Activated naive CD8-positive, alpha-beta T cell treated with anti-CD3 and anti-CD28 coated beads for 36 hours (primary cell): ENCODE measurements at regions not wholly inside any gene's neighbourhood (a gene's known extent, or its start where the extent isn't known, plus 50 kb on each side); places are given as distances from the start of the nearest gene placed in this dataset.
"Not testable (repeated sequence)": the region's sequence is repeated elsewhere in the genome, so short reads cannot be mapped to it uniquely, and the experiment has no call there.

ENCODE experiments used
- DNase-seq: peaks from one replicate; pipeline ENCODE4 v3.0.0; 2021
- H3K27ac Mint-ChIP-seq: one replicate; pipeline ENCODE4 v1.8.0; 2022; ENCODE audit warnings: mild to moderate bottlenecking, moderate library complexity, mixed read lengths
- H3K27me3 Mint-ChIP-seq: one replicate; pipeline ENCODE4 v1.8.0; 2022; ENCODE audit warnings: mild to moderate bottlenecking, mixed read lengths
- H3K36me3 Mint-ChIP-seq: one replicate; pipeline ENCODE4 v1.8.0; 2021; ENCODE audit warnings: mild to moderate bottlenecking, mixed read lengths
- H3K4me1 Mint-ChIP-seq: one replicate; pipeline ENCODE4 v1.8.0; 2021; ENCODE audit warnings: mixed read lengths
- H3K4me3 Mint-ChIP-seq: one replicate; pipeline ENCODE4 v1.8.0; 2022; ENCODE audit warnings: mild to moderate bottlenecking, moderate library complexity, mixed read lengths
- H3K9me3 Mint-ChIP-seq: one replicate; pipeline ENCODE4 v1.8.0; 2022; ENCODE audit warnings: mixed read lengths

DNA sequence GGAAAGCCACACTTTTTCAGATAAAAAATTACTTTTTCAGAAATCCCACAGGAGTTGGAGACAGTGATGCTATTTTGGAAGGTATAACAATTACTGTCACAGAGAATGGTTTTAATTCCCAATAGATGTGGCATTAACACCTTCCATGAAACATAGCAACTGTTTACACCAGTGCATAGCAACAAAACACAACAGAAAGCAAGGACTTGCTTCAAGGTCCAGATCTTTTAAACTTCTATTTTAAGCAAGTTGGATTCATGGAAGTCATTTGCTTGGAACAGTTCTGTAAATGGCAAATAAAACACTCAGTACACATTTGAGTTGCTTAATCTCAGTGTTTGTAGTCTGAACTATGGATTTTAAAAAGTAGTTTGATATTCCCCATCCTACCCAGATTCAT lies 385.9 kb upstream of the SPRY2 start:
- no peak overlapping the region for H3K4me3 Mint-ChIP-seq
- H3K36me3 Mint-ChIP-seq = no peaks in the 10 kb centered on the region
- DNase-seq = no peak
- no peaks in the 10 kb centered on the region for H3K27me3 Mint-ChIP-seq
- no peak overlapping the region for H3K27ac Mint-ChIP-seq
- no peaks in the 10 kb centered on the region for H3K4me1 Mint-ChIP-seq
- H3K9me3 Mint-ChIP-seq = peaks cover 2% of the 10 kb centered on the region

DNA sequence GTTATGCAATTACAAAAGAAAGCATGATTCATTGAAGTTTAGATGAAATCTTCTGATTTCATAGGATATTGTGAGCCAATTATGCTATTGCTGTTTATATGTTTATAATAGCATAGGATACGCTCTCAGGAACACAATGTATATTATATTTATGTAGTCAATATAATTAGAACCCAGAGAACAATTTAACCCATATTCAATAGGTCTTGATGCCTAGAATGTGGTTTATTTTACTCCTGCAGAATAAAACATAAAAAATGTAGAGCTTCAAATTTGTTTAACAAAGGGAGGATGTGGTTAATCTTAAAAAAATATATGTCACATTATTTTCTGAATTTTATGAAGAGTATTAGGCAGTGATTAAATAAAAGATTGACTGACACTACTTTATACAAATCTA lies 380.8 kb upstream of the SPRY2 start:
- H3K27ac Mint-ChIP-seq = no peak overlapping the region
- no peaks in the 10 kb centered on the region for H3K4me1 Mint-ChIP-seq

DNA sequence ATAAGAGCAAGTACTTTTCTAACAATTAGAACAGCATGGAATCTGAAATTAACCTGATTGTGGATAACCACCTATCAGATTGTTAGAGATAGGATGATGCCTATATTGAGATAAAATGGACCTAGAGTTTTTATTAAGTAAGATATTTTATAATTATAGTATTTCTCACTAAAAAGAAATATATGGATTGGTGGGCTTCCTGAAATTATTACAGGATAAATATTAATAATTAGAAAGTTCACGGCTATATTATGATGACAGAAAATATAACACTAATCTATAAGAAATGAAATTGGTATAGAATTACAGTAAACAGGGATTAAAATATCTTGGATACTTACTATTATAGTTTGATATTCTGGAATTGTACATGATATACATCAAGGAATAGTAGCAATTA lies 378.0 kb upstream of the SPRY2 start:
- Mint-ChIP-seq H3K4me3 (no peak overlapping the region), H3K27ac (no peak overlapping the region), H3K9me3 (no peaks in the 10 kb centered on the region), H3K4me1 (no peaks in the 10 kb centered on the region), H3K36me3 (no peaks in the 10 kb centered on the region), H3K27me3 (no peaks in the 10 kb centered on the region)
- no peak for DNase-seq

More for the DNA sequence above, 380.8 kb upstream of the SPRY2 start:
- DNase-seq = no peak
- Mint-ChIP-seq H3K36me3 (no peaks in the 10 kb centered on the region), H3K9me3 (peaks cover 2% of the 10 kb centered on the region), H3K27me3 (no peaks in the 10 kb centered on the region), H3K4me3 (no peak overlapping the region)

DNA sequence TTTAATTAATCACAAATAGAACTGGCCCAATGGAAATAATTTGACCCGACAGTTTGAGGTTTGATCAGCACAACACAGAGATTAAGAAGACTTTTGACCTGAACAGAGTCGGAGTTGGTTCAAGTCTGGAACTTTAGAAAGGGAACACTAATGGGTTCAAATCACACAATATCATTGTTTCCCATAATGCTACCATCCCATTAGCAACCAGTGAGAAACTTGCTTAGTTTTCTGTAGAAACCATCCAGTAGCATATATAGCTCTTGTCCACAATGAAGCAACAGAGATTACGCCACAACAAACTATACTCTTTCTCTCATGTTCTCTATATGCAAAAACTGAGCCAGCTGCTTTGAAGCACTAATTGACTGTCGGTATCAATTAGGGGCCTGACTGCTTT lies 376.9 kb upstream of the SPRY2 start:
- Mint-ChIP-seq H3K27me3 (no peaks in the 10 kb centered on the region), H3K4me3 (no peak overlapping the region)

DNA sequence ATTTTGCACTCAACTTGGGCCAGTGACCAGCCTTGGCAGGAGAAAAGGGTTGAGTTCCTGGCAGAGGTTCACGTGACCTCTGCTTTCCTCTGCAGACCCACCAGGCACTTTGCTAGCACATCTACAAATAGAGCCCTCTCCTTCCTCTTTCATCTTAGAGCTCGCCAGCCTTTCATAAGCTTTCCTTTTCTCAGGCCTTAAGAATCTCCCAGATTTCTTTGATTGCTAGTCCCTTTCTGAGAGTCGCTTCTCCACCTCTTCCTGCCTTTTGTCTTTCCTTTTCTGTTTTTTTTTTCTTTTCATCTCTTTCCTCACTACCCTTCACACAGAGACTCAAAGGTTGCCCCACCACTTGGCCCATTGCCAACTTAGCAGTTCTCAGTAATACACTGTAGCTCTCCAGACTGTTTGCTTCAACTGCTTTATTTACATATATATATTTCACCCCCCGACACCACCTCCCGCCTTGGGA lies 375.7 kb upstream of the SPRY2 start:
- H3K27me3 Mint-ChIP-seq = no peaks in the 10 kb centered on the region

More for the DNA sequence above, 376.9 kb upstream of the SPRY2 start:
- Mint-ChIP-seq H3K27ac (no peak overlapping the region), H3K36me3 (no peaks in the 10 kb centered on the region), H3K9me3 (peaks cover 2% of the 10 kb centered on the region), H3K4me1 (no peaks in the 10 kb centered on the region)
- DNase-seq = no peak

DNA sequence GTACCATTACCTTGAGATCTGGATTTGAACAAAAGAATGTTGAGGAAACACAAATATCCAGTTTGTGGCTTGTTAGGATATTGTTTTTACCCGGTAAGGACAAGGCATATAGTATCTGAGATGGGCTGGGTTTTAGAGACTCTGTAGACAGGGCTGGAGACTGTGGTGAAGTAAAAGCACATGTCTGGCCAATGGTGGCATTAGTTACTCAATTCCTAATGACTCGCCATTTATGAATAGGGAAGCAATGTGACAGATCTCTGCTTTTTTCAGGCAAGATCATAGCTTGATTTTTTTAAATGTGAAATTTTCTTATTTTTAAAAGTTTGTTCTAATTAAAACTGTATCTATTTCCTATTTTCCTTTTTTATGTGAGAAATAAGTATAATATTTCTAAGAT lies 371.1 kb upstream of the SPRY2 start:
- no peak overlapping the region for H3K4me3 Mint-ChIP-seq
- no peak for DNase-seq
- H3K9me3 Mint-ChIP-seq = peaks cover 2% of the 10 kb centered on the region
- no peaks in the 10 kb centered on the region for H3K4me1 Mint-ChIP-seq
- no peak overlapping the region for H3K27ac Mint-ChIP-seq
- H3K27me3 Mint-ChIP-seq = no peaks in the 10 kb centered on the region
- no peaks in the 10 kb centered on the region for H3K36me3 Mint-ChIP-seq

More for the DNA sequence above, 375.7 kb upstream of the SPRY2 start:
- H3K9me3 Mint-ChIP-seq = peaks cover 2% of the 10 kb centered on the region
- no peaks in the 10 kb centered on the region for H3K4me1 Mint-ChIP-seq
- H3K4me3 Mint-ChIP-seq = no peak overlapping the region
- DNase-seq = no peak
- H3K36me3 Mint-ChIP-seq = no peaks in the 10 kb centered on the region
- H3K27ac Mint-ChIP-seq = no peak overlapping the region

DNA sequence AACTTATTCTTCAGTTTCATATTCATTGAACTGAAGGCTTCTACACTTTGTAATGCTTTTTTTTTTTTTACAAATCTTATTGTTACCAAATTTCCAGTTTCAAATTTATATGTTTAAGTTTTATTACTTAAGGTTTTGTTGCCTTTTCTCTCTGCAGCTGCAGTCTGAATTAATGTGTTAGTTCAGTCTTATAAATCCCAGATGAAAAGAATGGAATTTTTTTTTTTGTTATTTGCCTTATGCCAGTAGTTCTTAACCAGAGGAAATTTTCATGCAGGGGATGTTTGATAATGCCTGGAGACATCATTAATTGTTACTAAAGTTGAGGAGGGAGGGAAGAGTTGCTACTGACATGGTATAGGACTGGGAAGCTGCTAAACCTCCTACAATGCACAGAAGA lies 367.9 kb upstream of the SPRY2 start:
- no peaks in the 10 kb centered on the region for H3K36me3 Mint-ChIP-seq
- H3K27ac Mint-ChIP-seq = no peak overlapping the region
- peaks cover 2% of the 10 kb centered on the region for H3K9me3 Mint-ChIP-seq
- no peaks in the 10 kb centered on the region for H3K27me3 Mint-ChIP-seq
- DNase-seq = no peak
- H3K4me3 Mint-ChIP-seq = no peak overlapping the region
- H3K4me1 Mint-ChIP-seq = no peaks in the 10 kb centered on the region

DNA sequence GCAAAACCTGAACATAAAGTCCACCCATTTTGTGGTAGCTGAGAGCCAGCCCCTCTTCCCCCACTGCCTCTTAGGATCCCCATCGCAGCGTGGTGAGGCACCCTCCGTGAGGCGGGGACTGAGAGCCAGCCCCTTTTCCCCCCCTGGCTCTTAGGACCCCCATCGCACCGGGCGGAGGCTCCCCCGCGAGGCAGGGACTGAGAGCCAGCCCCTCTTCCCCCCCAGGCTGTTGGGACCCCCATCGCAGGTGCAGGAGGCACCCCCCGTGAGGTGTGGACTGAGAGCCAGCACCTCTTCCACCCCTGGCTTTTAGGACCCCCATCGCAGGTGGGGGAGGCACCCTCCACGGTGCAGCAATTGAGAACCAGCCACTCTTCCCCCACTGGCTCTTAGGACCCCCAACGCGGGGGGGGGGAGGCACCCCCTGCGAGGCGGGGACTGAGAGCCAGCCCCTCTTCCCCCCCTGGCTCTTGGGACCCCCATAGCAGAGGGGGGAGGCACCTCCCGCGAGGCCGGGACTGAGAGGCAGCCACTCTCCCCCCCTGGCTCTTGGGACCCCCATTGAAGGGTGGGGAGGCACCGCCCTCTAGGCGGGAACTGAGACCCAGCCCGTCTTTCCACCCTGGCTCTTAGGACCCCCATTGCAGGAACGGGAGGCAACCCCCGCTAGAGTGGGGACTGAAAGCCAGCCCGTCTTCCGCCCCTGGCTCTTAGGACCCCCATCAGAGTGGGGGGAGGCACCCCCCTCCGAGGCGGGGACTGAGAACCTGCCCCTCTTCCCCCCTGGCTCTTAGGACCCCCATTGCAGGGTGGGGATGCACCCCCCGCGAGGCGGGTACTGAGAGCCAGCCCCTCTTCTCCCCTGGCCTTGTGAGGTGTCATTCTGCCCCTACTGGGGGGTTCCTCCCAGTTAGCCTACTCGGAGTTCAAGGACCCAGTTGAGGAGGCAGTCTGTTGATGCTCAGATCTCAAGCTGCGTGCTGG lies 366.4 kb upstream of the SPRY2 start:
- Mint-ChIP-seq H3K9me3 (peaks cover 2% of the 10 kb centered on the region), H3K4me1 (no peaks in the 10 kb centered on the region), H3K36me3 (no peaks in the 10 kb centered on the region), H3K27me3 (no peaks in the 10 kb centered on the region), H3K27ac (no peak overlapping the region), H3K4me3 (no peak overlapping the region)
- no peak for DNase-seq

DNA sequence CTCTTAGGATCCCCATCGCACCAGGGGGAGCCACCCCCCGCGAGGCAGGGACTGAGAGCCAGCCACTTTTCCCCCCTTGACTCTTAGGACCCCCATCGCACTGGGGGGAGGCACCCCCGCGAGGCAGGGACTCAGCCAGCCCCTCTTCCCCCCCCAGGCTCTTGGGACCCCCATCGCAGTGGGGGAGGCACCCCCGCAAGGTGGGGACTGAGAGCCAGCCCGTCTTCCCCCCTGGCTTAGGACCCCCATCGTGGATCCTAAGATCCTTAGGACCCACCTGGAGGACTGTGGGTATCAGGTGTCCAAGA lies 365.2 kb upstream of the SPRY2 start:
- Mint-ChIP-seq H3K4me3 (no peak overlapping the region), H3K36me3 (no peaks in the 10 kb centered on the region), H3K27me3 (no peaks in the 10 kb centered on the region), H3K27ac (no peak overlapping the region), H3K4me1 (no peaks in the 10 kb centered on the region), H3K9me3 (peaks cover 6% of the 10 kb centered on the region)
- DNase-seq = no peak

DNA sequence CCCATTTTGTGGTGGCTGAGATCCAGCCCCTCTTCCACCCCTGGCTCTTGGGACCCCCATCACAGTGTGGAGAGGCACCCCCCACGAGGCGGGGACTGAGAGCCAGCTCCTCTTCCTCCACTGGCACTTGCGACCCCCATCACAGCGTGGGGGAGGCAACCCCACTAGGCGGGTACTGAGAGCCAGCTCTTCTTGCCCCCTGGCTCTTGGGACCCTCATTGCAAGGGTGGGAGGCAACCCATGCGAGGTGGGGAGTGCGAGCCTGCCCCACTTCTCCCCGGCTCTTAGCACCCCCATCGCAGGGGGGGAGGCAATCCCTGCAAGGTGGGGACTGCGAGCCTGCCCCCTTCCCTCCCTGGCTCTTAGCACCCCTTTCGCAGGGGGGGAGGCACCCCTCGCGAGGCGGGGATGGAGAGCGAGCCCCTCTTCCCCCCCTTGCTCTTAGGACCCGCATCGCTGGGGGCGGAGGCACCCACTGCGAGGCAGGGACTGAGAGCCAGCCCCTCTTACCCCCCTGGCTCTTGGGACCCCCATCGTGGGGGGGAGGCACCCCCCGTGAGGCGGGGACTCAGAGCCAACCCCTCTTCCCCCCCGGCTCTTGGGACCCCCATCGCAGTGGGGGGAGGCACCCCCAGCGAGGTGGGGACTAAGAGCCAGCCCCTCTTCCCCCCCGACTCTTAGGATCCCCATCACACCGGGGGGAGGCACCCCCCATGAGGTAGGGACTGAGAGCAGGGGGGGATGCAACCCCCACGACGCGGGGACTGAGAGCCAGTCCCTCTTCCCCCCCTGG lies 364.6 kb upstream of the SPRY2 start:
- no peak overlapping the region for H3K4me3 Mint-ChIP-seq
- no peak overlapping the region for H3K27ac Mint-ChIP-seq
- H3K36me3 Mint-ChIP-seq = no peaks in the 10 kb centered on the region
- H3K4me1 Mint-ChIP-seq = no peaks in the 10 kb centered on the region
- peaks cover 7% of the 10 kb centered on the region for H3K9me3 Mint-ChIP-seq
- H3K27me3 Mint-ChIP-seq = no peaks in the 10 kb centered on the region
- no peak for DNase-seq

DNA sequence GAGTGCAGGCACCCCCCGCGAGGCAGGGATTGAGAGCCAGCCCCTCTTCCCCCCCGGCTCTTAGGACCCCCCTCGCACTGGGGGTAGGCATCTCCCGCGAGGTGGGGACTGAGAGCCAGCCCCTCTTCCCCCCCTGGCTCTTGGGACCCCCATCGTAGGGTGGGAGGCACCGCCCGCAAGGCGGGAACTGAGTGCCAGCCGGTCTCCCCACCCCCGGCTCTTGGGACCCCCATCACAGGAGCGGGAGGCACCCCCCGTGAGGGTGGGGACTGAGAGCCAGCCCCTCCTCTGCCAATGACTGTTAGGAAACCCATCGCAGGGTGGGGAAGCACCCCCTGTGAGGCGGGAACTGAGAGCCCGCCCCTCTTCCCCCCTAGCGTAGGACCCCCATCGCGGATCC lies 363.4 kb upstream of the SPRY2 start:
- H3K4me3 Mint-ChIP-seq = no peak overlapping the region
- peaks cover 8% of the 10 kb centered on the region for H3K9me3 Mint-ChIP-seq
- H3K4me1 Mint-ChIP-seq = no peaks in the 10 kb centered on the region
- no peak overlapping the region for H3K27ac Mint-ChIP-seq
- H3K36me3 Mint-ChIP-seq = no peaks in the 10 kb centered on the region
- no peaks in the 10 kb centered on the region for H3K27me3 Mint-ChIP-seq
- DNase-seq = no peak

DNA sequence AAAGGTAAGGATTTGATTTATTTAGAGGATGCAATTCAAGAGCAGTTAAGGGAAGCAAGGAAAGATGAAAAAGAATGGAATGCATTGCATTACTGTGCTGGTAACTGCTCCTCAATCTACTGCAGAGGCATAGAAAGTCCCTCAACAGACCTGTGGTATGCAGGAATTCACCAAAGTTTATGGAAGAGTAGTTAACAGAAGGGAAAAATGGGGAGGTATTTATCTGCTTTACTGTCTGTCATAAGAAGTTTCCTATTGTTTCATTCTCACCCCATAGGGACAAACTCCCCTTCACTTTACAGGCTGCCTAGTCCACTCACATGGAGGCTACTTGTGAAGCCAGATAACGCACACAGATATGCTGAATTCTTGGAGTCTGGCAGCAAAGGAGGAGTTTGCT lies 354.9 kb upstream of the SPRY2 start:
- Mint-ChIP-seq H3K36me3 (no peaks in the 10 kb centered on the region), H3K27me3 (no peaks in the 10 kb centered on the region), H3K27ac (no peak overlapping the region), H3K4me3 (no peak overlapping the region), H3K9me3 (peaks cover 12% of the 10 kb centered on the region), H3K4me1 (no peaks in the 10 kb centered on the region)
- no peak for DNase-seq

DNA sequence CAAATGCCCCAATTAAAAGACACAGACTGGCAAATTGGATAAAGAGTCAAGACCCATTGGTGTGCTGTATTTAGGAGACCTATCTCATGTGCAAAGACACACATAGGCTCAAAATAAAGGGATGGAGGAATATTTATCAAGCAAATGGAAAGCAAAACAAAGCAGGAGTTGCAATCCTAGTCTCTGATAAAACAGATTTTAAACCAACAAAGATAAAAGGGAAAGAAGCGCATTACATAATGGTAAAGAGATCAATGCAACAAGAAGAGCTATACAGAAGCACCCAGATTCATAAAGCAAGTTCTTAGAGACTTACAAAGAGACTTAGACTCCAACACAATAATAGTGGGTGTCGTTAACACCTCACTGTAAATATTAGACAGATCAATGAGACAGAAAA lies 350.9 kb upstream of the SPRY2 start:
- DNase-seq, H3K4me3 Mint-ChIP-seq, H3K36me3 Mint-ChIP-seq, H3K27ac Mint-ChIP-seq, H3K27me3 Mint-ChIP-seq, H3K4me1 Mint-ChIP-seq: not testable (repeated sequence)
- H3K9me3 Mint-ChIP-seq = peaks cover 11% of the 10 kb centered on the region

DNA sequence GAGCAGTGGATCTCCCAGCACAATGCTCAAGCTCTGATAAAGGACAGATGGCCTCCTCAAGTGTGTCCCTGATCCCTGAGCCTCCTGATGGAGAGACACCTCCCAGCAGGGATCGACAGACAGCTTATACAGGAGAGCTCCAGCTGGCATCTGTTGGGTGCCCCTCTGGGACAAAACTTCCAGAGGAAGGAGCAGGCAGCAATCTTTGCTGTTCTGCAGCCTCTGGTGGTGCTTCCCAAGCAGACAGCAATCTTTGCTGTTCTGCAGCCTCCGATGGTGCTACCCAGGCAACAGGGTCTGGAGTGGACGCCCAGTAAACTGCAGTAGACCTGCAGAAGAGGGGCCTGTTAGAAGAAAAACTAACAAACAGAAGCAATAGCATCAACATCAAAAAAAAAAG lies 349.3 kb upstream of the SPRY2 start:
- Mint-ChIP-seq H3K27ac (no peak overlapping the region), H3K4me3 (no peak overlapping the region), H3K27me3 (no peaks in the 10 kb centered on the region), H3K4me1 (no peaks in the 10 kb centered on the region), H3K36me3 (no peaks in the 10 kb centered on the region), H3K9me3 (peaks cover 11% of the 10 kb centered on the region)
- DNase-seq = no peak

DNA sequence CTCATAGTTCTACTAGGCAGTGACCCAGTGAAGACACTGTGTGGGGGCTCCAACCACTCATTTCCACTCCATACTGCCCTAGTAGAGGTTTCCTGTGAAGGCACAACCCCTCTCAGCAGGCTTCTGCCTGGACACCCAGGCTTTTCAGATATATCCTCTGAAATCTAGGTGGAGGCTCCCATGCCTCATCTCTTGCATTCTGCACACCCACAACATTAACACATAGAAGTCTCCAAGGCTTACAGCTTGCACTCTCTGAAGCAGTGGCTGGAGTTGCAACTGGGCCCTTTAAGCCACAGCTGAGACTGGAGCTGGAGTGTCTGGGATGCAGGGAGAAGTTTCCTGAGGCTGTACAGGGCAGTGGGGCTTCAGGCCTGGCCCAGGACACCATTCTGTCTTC lies 347.7 kb upstream of the SPRY2 start:
- Mint-ChIP-seq H3K36me3 (no peaks in the 10 kb centered on the region), H3K27ac (no peak overlapping the region), H3K4me3 (no peak overlapping the region), H3K9me3 (peaks cover 9% of the 10 kb centered on the region), H3K27me3 (no peaks in the 10 kb centered on the region), H3K4me1 (no peaks in the 10 kb centered on the region)
- DNase-seq = no peak
